ENCODE measurements at regions not wholly inside any gene's neighbourhood (a gene's known extent, or its start where the extent isn't known, plus 50 kb on each side); places are given as distances from the start of the nearest gene placed in this dataset.
A peak's percentile ranks its signal among the peaks of the same experiment; 100 is the strongest.

DNA sequence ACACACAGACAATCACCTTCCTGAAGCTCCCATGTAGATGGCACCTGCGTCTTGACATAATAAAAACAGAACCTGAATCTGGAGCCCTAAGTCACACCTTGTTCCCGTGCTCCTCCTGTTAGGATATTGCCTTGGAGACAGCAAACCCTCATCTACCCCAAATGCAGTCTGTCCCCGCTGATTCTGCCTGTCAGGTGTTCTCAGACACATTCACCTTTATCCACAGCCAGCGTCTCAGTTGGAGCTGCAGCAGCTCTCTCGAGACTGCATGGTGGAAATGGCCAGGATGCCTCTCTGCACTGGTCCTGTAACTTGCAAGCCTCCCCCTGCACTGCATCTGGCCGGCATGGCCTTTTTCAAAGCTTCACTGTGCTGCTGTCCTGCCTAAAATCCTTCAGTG lies 218.0 kb upstream of the ZNF32 start:
- Histone ChIP-seq H3K27ac (peak overlapping the region in 1 of 12 donors; percentile 92), H3K4me3 (no peak overlapping the region), H3K9me3 (no peaks in the 10 kb centered on the region), H3K36me3 (no peaks in the 10 kb centered on the region), H3K4me1 (peaks cover 12 to 79% (median 42%) of the 10 kb centered on the region in 12 donors), H3K27me3 (no peaks in the 10 kb centered on the region)
- TF ChIP-seq CTCF (IDR thresholded peaks at IDR 0.05) (no peak), POLR2A (IDR thresholded peaks at IDR 0.05) (no peak)
- DNase-seq (no peak), ATAC-seq (no peak)
- intact Hi-C loops (cut with DNase I), result loop anchor here in 3 of 10 donors (5.0 to 10.0 kb wide), 3 partner anchors 41 to 518 kb away; partner anchors contain the start of gene CXCL12 (in 1 of the 3)
- WGBS, 4 donors, result 81 to 99% (median 89%) methylated on average over 6 of the region's 6 CpGs

DNA sequence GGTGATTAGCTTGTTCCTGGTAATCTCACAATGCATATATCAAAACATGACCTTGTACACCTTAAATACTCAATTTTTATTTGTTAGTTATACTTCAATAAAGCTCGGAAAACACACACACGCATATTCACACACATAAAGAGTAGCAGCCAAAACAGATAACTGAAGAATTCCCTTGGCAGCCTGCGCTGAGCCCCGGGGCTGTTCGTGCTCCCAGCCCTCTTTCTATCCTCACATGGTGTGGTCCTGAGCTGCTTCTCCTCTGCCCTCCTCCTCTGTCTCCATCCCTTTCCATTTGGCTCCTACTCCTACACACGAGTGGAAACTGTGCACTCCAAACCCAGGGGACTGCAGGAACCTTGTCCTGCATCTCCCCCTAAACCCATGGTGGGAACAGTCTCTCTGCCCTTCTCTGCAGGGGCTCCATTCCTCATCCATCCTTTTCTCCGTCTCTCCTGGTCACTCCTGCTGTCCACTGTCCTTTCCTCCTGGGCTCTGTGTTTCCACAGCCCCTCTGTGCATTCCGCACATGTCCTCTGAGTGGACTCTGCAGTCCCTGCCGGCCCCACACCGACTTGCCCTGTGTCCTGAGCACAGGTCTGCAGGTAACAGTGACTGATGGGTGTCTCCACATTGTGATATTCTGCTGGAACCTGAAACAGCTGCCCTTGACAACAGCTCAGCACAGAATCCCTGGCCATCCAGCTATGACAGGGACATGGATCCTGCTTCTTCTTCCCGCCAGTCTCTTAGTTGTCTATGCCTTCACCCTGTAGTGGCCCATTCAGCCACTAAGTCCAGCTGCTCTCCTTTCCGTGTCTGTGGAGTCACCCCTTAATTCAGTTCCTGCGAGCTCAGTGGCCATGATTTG lies 216.8 kb upstream of the ZNF32 start:
- no peaks in the 10 kb centered on the region for H3K9me3 ChIP-seq
- ATAC-seq (peak; percentile 41 to 77 (median 44)), DNase-seq (peak in 1 of 5 donors; percentile 56)
- peak overlapping the region in 7 of 12 donors; percentile 22 to 92 (median 88) for H3K27ac ChIP-seq
- no peak overlapping the region for H3K4me3 ChIP-seq
- WGBS, 4 donors, result 58 to 63% (median 59%) methylated on average over 13 of the region's 13 CpGs
- H3K4me1 ChIP-seq, result peaks cover 12 to 76% (median 41%) of the 10 kb centered on the region in 12 donors
- H3K36me3 ChIP-seq, result no peaks in the 10 kb centered on the region
- TF ChIP-seq POLR2A (IDR thresholded peaks at IDR 0.05), result no peak
- TF ChIP-seq CTCF (IDR thresholded peaks at IDR 0.05), result no peak
- H3K27me3 ChIP-seq, result no peaks in the 10 kb centered on the region
- intact Hi-C loops (cut with DNase I), result loop anchor here in 3 of 10 donors (5.0 to 10.0 kb wide), 3 partner anchors 42 to 519 kb away; partner anchors contain the start of gene CXCL12 (in 1 of the 3)

DNA sequence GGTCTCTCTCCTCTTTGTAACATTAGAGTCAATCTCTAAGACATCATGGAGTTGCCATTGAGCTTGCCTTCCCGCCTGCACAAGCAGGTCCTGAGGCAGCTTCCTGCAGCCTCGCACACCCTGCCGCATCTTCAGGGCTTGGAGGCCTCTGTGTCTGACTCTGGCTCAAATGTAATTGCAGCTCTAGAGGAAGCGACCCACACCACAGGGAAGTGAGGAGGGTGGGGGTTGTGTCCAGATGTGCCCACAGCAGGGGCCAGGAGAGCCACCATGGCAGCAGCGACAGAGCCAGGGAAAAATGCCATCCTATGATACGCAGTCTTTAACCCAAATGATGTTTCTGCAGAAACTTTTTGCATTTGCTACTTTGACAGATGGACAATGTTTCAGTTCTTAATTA lies 216.0 kb upstream of the ZNF32 start:
- Histone ChIP-seq H3K9me3 (no peaks in the 10 kb centered on the region), H3K4me1 (peaks cover 12 to 69% (median 40%) of the 10 kb centered on the region in 12 donors), H3K4me3 (no peak overlapping the region), H3K27ac (peak overlapping the region; percentile 54 to 92 (median 84)), H3K36me3 (no peaks in the 10 kb centered on the region), H3K27me3 (no peaks in the 10 kb centered on the region)
- no peak for DNase-seq
- no peak for ATAC-seq
- WGBS, 4 donors, result 79 to 94% (median 92%) methylated on average over 6 of the region's 6 CpGs
- TF ChIP-seq POLR2A (IDR thresholded peaks at IDR 0.05), result no peak
- intact Hi-C loops (cut with DNase I), result loop anchor here in 4 of 10 donors (5.0 to 10.0 kb wide), 5 partner anchors 43 to 520 kb away; partner anchors contain the start of gene CXCL12 (in 1 of the 4)

GRCh38 chr10:43863859-43864591 lies 215.3 kb upstream of the ZNF32 start:
- intact Hi-C loops (cut with DNase I), result loop anchor here in 4 of 10 donors (5.0 to 10.0 kb wide), 4 partner anchors 169 to 521 kb away; partner anchors contain the start of gene CXCL12 (in 1 of the 4)
- H3K4me1 ChIP-seq, result peaks cover 12 to 69% (median 38%) of the 10 kb centered on the region in 12 donors
- WGBS, 4 donors, result 27 to 49% (median 40%) methylated on average over 2 to 8 of the region's 8 CpGs

More at GRCh38 chr10:43863859-43864591, 215.3 kb upstream of the ZNF32 start:
- TF ChIP-seq CTCF (IDR thresholded peaks at IDR 0.05) (no peak), POLR2A (IDR thresholded peaks at IDR 0.05) (no peak)
- Histone ChIP-seq H3K27me3 (no peaks in the 10 kb centered on the region), H3K36me3 (no peaks in the 10 kb centered on the region), H3K9me3 (no peaks in the 10 kb centered on the region), H3K27ac (peak overlapping the region; percentile 70 to 92 (median 84)), H3K4me3 (no peak overlapping the region)
- peak; percentile 66 to 85 (median 84) for ATAC-seq
- peak in 4 of 5 donors; percentile 49 to 70 (median 66) for DNase-seq
